T-helper 2 cell treated with Interferon-gamma antibody and Interleukin-4, amounts not matched to agents 5 μg/mL and 100 μg/mL, for 36 hours (primary cell): ENCODE measurements at regions not wholly inside any gene's neighbourhood (a gene's known extent, or its start where the extent isn't known, plus 50 kb on each side); places are given as distances from the start of the nearest gene placed in this dataset.

Source experiments
- DNase-seq: peaks from one replicate; pipeline ENCODE4 v3.0.0; 2021; ENCODE audit warnings: low spot score
- H3K27ac Mint-ChIP-seq: one replicate; pipeline ENCODE4 v1.8.0; 2021; ENCODE audit warnings: mild to moderate bottlenecking, mixed read lengths
- H3K27me3 Mint-ChIP-seq: one replicate; pipeline ENCODE4 v1.8.0; 2021; ENCODE audit warnings: low read depth, mixed read lengths
- H3K36me3 Mint-ChIP-seq: one replicate; pipeline ENCODE4 v1.8.0; 2021; ENCODE audit warnings: low read depth, mixed read lengths
- H3K4me1 Mint-ChIP-seq: one replicate; pipeline ENCODE4 v1.8.0; 2021; ENCODE audit warnings: low read depth, mixed read lengths
- H3K4me3 Mint-ChIP-seq: one replicate; pipeline ENCODE4 v1.8.0; 2022; ENCODE audit warnings: mild to moderate bottlenecking, moderate library complexity, mixed read lengths
- H3K9me3 Mint-ChIP-seq: one replicate; pipeline ENCODE4 v1.8.0; 2021; ENCODE audit warnings: mixed read lengths

DNA sequence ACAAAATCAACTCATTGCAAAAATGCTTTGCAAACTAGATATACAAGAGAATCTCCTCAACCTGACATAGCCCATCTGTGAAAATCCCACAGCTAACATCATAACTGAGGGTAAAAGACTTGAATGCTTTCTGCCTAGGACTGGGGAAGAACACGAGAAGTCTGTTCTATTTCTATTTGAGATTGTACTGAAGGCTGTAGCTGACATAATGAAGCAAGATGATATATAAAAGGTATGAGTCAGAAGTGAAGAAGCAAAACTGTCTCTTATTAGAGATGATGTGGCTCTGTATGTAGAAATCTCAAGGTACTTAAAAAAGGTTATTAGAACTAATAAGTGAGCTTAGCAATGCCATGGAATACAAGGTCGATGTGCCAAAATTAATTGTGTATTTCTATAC is 639.9 kb upstream of the PFKP start:
- Mint-ChIP-seq H3K36me3 (no peaks in the 10 kb centered on the region), H3K9me3 (no peaks in the 10 kb centered on the region), H3K27ac (no peak overlapping the region), H3K4me3 (no peak overlapping the region), H3K4me1 (no peaks in the 10 kb centered on the region), H3K27me3 (no peaks in the 10 kb centered on the region)
- no peak for DNase-seq

DNA sequence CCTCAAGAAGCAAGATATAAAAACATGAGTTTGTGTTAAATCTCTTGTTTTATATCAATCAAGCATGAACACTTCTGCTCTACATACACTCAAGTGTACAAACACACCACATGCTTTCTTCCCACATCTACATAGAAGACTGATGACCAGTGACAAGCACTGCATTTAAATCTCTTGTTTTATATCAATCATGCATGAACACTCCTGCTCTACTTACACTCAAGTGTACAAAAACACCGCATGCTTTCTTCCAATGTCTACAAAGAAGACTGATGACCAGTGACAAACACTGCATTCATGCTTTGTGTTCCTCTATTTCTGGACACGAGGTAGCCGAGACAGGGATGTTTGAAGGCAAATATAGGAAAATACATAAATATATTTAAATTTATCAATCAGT is 642.0 kb upstream of the PFKP start:
- DNase-seq, result no peak
- no peaks in the 10 kb centered on the region for H3K27me3 Mint-ChIP-seq
- H3K4me3 Mint-ChIP-seq, result no peak overlapping the region
- no peak overlapping the region for H3K27ac Mint-ChIP-seq
- no peaks in the 10 kb centered on the region for H3K36me3 Mint-ChIP-seq
- no peaks in the 10 kb centered on the region for H3K9me3 Mint-ChIP-seq
- H3K4me1 Mint-ChIP-seq, result no peaks in the 10 kb centered on the region

DNA sequence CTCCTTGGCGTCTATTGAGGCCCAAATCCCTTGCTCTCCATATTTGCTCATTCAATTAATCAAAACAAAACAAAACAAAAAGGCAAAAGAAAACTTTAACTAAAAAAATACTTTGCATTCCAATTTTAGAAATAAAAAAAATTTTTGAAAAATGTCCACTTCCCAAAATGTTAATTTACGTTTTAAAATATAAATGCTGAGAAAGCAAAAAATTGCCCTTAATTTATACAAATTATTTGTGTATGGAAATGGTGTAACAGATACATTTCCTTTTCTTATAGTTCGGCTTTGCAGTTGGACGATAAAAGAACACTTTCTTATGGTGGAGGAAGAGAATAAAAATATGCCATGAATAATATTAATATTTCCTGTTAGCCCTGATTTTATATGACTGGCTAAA is 652.8 kb upstream of the PFKP start:
- Mint-ChIP-seq H3K36me3 (no peaks in the 10 kb centered on the region), H3K9me3 (no peaks in the 10 kb centered on the region), H3K27ac (no peak overlapping the region), H3K27me3 (no peaks in the 10 kb centered on the region), H3K4me1 (no peaks in the 10 kb centered on the region), H3K4me3 (no peak overlapping the region)
- no peak for DNase-seq

DNA sequence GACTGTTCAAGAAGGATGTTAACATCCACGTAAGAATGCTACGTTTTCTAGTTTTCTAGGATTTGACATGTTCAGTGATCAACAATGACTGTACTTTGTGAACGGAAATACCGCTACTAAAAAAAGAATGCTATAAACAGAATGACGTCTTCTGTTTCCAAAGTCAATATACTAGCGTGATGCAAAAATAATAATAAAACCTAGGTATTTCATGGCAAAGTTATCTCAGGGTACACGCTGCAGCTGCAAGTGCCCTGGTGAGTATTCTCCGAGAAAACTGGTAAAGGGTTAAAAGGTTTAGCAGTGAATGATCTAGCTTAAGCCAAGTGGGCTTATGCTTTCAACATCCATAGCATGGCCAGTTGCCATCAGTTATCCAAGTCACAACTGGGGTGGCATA is 653.3 kb upstream of the PFKP start:
- no peak for DNase-seq
- H3K4me1 Mint-ChIP-seq, result no peaks in the 10 kb centered on the region
- H3K27me3 Mint-ChIP-seq, result no peaks in the 10 kb centered on the region
- H3K9me3 Mint-ChIP-seq, result no peaks in the 10 kb centered on the region
- no peaks in the 10 kb centered on the region for H3K36me3 Mint-ChIP-seq
- H3K4me3 Mint-ChIP-seq, result no peak overlapping the region
- H3K27ac Mint-ChIP-seq, result no peak overlapping the region

DNA sequence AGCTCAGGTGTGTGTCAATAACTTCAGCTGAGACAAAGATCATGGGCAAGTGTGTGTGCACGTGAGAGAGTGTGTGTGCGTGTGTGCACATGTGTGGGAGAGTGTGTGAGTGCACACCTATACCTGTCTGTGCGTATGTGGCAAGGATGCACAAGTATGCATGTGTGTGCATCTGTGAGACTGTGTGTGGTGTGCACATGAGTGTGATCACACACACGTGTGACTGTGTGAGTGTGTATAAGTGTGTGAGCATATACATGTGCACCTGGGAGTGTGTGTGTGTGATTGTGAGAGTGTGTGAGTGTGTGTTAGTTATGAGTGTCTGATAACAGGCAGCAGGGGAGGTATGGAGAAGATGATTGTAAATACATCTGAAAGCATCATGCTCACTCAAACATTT is 657.3 kb upstream of the PFKP start:
- H3K9me3 Mint-ChIP-seq, result no peaks in the 10 kb centered on the region
- DNase-seq, result no peak
- H3K36me3 Mint-ChIP-seq, result no peaks in the 10 kb centered on the region
- no peaks in the 10 kb centered on the region for H3K4me1 Mint-ChIP-seq
- no peak overlapping the region for H3K27ac Mint-ChIP-seq
- H3K27me3 Mint-ChIP-seq, result no peaks in the 10 kb centered on the region
- no peak overlapping the region for H3K4me3 Mint-ChIP-seq

DNA sequence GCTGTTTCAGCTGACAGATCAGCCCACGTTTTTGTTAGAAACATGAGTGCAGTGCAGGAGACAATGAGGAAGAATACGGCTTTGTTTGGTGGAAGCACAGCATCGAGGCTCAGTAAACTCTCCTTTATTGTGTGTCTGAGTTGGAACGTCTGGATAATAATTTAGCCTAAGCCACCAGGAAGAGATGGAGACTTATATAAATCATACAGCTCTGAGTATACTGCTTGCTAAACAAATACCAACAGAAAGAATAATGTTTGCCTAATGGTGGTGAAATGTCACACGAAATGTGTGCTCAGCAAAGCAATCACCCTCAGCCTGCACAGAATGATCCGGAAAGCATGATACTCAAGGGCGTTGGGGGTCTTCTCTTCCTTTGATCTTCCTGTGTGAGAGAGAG is 664.1 kb upstream of the ADARB2 start:
- no peaks in the 10 kb centered on the region for H3K27me3 Mint-ChIP-seq
- DNase-seq, result no peak
- no peaks in the 10 kb centered on the region for H3K4me1 Mint-ChIP-seq
- no peaks in the 10 kb centered on the region for H3K36me3 Mint-ChIP-seq
- H3K27ac Mint-ChIP-seq, result no peak overlapping the region
- H3K4me3 Mint-ChIP-seq, result no peak overlapping the region
- H3K9me3 Mint-ChIP-seq, result no peaks in the 10 kb centered on the region

DNA sequence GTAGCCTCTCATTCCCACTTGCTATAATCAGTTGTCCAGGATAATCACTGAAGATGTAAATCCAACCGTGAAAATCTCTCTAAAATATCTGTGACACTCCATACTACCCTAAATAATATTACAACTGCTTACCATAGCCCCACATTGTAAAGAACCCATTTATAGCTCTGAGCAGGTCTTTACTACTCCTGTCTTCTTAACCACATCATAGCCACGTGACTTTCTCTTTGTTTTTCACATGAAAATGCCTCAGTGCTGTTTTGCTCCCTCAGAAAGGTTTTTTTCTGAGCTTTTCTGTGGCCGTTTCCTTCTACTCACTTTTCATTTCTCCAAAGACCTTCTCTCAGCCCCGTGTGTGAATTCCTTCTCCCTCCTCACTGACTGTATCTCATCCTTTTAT is 662.2 kb upstream of the ADARB2 start:
- Mint-ChIP-seq H3K4me3 (no peak overlapping the region), H3K27me3 (no peaks in the 10 kb centered on the region), H3K36me3 (no peaks in the 10 kb centered on the region), H3K9me3 (no peaks in the 10 kb centered on the region), H3K4me1 (no peaks in the 10 kb centered on the region), H3K27ac (no peak overlapping the region)
- DNase-seq, result no peak

DNA sequence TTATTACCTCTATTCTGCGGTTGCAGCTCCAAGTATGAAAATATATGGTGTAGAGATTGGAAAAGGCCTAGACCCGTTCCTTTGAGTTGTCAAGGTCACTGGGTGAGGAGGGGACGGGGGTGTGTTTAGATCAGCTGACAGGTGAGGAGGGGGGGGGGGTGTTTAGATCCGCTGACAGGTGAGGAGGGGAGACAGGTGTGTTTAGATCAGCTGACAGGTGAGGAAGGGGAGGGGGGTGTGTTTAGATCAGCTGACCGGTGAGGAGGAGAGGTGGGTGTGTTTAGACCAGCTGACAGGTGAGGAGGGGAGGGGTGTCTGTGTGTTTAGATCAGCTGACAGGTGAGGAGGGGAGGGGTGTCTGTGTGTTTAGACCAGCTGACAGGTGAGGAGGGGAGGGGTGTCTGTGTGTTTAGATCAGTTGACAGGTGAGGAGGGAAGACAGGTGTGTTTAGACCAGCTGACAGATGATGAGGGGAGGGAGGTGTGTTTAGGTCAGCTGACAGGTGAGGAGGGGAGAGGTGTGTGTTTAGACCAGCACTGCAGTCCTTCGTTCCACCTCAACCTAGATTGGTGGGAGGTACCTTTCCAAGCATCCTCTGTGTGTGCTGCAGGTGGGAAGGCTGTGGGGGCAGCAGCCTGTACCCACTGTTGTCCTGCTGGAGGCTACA is 655.0 kb upstream of the ADARB2 start:
- no peaks in the 10 kb centered on the region for H3K27me3 Mint-ChIP-seq
- no peaks in the 10 kb centered on the region for H3K9me3 Mint-ChIP-seq
- H3K4me1 Mint-ChIP-seq, result no peaks in the 10 kb centered on the region
- H3K36me3 Mint-ChIP-seq, result no peaks in the 10 kb centered on the region
- no peak overlapping the region for H3K4me3 Mint-ChIP-seq
- no peak overlapping the region for H3K27ac Mint-ChIP-seq
- no peak for DNase-seq

DNA sequence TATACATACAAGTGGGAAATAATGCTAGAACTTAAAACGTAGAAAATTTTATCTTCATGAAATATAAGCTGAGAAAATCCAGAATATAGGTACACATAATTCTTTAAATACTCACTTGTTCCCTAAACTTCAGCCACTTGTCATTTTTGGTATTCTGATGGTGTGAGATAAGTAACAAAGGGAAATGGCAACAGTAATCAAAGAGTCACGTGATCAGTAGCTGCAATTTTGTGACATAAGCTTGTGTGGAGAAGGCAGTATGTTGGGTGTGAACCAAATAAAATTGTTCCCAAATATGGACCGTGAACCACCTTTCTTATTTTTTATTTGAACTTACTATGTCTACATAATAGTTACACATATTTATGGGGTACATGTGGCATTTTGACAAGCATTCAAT is 650.3 kb upstream of the ADARB2 start:
- no peak for DNase-seq
- Mint-ChIP-seq H3K27ac (no peak overlapping the region), H3K4me3 (no peak overlapping the region), H3K4me1 (no peaks in the 10 kb centered on the region), H3K36me3 (no peaks in the 10 kb centered on the region), H3K9me3 (peaks cover 13% of the 10 kb centered on the region), H3K27me3 (no peaks in the 10 kb centered on the region)

DNA sequence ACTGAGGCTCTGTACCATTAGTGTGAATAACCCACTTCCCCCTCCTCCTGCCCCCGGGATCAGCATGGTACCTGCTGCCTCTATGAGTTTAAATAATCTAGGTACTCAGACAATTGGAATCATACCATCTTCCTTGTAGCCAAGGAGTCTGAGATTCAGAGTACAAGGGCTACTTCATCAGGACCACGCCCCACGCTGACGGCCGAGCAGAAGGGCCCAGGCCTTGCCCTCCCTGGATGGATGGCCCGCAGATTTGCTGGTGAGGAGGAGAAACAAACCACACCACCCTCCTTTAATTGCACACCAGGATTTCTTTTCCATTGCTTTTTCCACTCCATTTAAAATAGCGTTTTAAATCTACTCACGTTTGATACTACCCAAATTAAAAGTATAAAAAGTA is 649.9 kb upstream of the ADARB2 start:
- Mint-ChIP-seq H3K36me3 (no peaks in the 10 kb centered on the region), H3K4me1 (no peaks in the 10 kb centered on the region)

DNA sequence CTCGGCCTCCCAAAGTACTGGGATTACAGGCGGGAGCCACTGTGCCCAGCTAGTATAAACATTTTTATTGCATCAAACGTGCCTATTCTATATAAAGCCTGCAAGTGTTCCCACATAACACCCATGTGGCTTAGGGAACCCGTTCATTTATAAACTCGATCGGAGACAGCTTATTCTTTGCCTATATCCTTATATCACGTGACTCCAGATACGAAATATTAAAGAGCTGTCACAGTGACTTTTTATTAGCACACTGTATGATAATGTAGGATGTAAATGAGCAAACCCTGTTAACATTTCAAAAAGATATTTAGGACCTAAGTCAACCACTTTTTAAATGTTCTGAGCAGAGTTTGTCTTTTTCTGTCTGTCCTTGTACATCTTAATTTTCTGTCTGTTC is 642.9 kb upstream of the ADARB2 start:
- H3K36me3 Mint-ChIP-seq, result no peaks in the 10 kb centered on the region

More for the DNA sequence above, 649.9 kb upstream of the ADARB2 start:
- Mint-ChIP-seq H3K27ac (no peak overlapping the region), H3K9me3 (peaks cover 16% of the 10 kb centered on the region), H3K4me3 (no peak overlapping the region), H3K27me3 (no peaks in the 10 kb centered on the region)
- no peak for DNase-seq

DNA sequence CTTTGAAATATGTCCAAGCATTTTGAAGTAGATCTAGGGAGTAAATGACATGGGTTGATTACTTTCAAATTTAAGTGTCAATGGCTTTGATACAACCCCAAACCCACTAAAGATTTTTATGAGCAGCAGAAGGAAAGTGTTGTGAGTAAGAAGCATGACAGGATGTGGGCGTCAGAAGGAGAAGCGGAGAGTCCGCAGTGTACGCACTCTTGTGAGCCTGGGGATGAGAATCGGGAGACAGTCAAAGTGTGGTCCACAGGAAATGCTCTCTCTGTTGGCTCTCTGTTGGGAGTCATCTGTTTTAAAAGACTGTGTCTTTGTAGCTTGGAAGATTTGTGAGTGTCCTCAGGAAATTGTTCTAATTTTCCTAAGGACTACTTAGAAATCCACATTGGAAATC is 629.8 kb upstream of the ADARB2 start:
- Mint-ChIP-seq H3K9me3 (peaks cover 7% of the 10 kb centered on the region), H3K27me3 (no peaks in the 10 kb centered on the region), H3K4me3 (no peak overlapping the region), H3K27ac (no peak overlapping the region), H3K36me3 (no peaks in the 10 kb centered on the region), H3K4me1 (no peaks in the 10 kb centered on the region)
- DNase-seq, result no peak

More for the DNA sequence above, 642.9 kb upstream of the ADARB2 start:
- no peak for DNase-seq
- Mint-ChIP-seq H3K27ac (no peak overlapping the region), H3K9me3 (peaks cover 16% of the 10 kb centered on the region), H3K27me3 (no peaks in the 10 kb centered on the region), H3K4me3 (no peak overlapping the region), H3K4me1 (no peaks in the 10 kb centered on the region)

DNA sequence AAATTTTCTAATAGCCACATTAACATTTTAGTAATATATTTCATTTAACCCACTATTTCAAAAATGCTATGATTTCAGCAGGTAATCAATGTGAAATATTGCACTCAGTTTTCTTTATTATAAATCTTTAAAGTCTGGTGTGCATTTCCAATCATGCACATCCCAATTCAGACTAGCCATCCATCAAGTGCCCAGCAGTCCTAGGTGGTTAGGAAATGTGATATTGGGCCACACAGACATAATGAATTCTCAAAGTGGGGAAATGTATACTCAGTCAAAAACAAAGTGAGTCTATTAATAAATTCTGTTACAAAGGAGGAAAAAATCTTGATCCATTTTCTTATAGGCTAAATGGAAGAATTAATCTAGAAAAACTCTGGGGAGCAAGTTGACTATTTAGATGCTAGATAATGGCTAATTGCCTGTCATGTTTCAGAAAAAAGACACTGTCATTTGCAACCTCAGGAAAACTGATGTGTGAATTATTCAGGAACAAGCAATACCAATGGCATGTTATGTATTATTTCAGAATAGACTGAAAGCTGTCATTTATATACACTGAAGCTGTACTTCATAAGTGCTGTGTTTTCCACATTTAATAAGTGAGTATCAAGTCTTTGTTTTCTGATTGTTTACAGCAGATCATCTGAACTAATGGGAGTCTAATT is 629.1 kb upstream of the ADARB2 start:
- Mint-ChIP-seq H3K36me3 (no peaks in the 10 kb centered on the region), H3K9me3 (peaks cover 7% of the 10 kb centered on the region), H3K4me1 (no peaks in the 10 kb centered on the region), H3K27me3 (no peaks in the 10 kb centered on the region), H3K4me3 (no peak overlapping the region), H3K27ac (no peak overlapping the region)
- DNase-seq, result no peak

DNA sequence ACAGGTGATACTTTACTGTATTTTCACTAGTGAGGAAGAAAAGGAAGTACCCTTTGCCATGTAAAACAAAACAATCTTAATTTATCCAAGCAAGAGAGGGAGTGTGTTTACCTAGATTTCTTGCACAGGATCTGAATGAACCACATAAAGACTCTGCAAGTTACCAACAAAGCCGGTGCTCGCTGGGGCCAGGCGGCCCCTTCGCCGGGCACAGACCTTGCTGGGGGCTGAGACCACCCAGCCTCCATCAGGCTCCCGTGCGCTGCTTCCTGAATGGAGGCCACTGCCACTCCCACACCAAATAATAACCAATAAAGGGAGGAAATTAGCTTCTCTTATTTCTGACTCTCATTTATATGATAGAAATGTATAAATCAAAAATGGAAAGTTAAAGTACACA is 625.0 kb upstream of the ADARB2 start:
- H3K9me3 Mint-ChIP-seq, result no peaks in the 10 kb centered on the region

DNA sequence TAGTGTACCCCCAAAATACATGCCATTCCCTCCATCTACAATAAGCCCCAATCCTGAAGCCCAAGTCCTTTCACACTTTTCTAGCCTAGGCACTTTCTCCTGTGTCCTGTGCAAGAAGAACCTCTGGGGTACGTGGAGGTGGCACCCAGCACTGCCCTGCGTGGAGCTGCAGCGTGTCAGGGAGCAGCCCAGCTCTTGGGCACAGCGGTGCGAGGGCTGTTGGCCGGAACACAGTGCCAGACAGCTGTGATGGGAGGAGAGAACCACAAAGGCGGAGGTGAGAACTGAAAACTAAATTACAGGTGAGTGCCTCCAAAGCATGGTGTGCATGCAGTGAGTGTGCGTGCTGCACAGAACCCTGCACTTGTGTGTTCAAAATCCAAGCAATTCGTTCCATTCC is 621.3 kb upstream of the ADARB2 start:
- Mint-ChIP-seq H3K27ac (no peak overlapping the region), H3K9me3 (no peaks in the 10 kb centered on the region), H3K4me3 (no peak overlapping the region), H3K27me3 (no peaks in the 10 kb centered on the region), H3K4me1 (no peaks in the 10 kb centered on the region), H3K36me3 (no peaks in the 10 kb centered on the region)
- no peak for DNase-seq

More for the DNA sequence above, 625.0 kb upstream of the ADARB2 start:
- no peak overlapping the region for H3K4me3 Mint-ChIP-seq
- no peak overlapping the region for H3K27ac Mint-ChIP-seq
- DNase-seq, result no peak
- H3K36me3 Mint-ChIP-seq, result no peaks in the 10 kb centered on the region
- H3K4me1 Mint-ChIP-seq, result no peaks in the 10 kb centered on the region
- H3K27me3 Mint-ChIP-seq, result no peaks in the 10 kb centered on the region
